Endodermal cell (in vitro differentiated cells): ENCODE measurements at regions not wholly inside any gene's neighbourhood (a gene's known extent, or its start where the extent isn't known, plus 50 kb on each side); places are given as distances from the start of the nearest gene placed in this dataset.
"Not testable (repeated sequence)": the region's sequence is repeated elsewhere in the genome, so short reads cannot be mapped to it uniquely, and the experiment has no call there.

ENCODE experiments used
- DNase-seq: peaks from one replicate; pipeline ENCODE4 v3.0.0-alpha.2; 2017
- H3K27ac ChIP-seq: 2 replicates; pipeline ENCODE4 v1.5.1; 2013; ENCODE audit warnings: mild to moderate bottlenecking, low read depth, low read length, moderate library complexity
- H3K27me3 ChIP-seq: 2 replicates; pipeline ENCODE4 v1.6.1; 2013; ENCODE audit warnings: mild to moderate bottlenecking, low read length, moderate library complexity; ENCODE audit not compliant: insufficient read depth, control insufficient read depth, poor library complexity, severe bottlenecking
- H3K36me3 ChIP-seq: 2 replicates; pipeline ENCODE4 v1.7.0; 2013; ENCODE audit warnings: mild to moderate bottlenecking, low read length, moderate library complexity; ENCODE audit not compliant: control insufficient read depth, insufficient read depth
- H3K4me1 ChIP-seq: one replicate; pipeline ENCODE4 v1.7.0; 2013; ENCODE audit warnings: low read length; ENCODE audit not compliant: control insufficient read depth, insufficient read depth
- H3K4me3 ChIP-seq: 2 replicates; pipeline ENCODE4 v1.5.1; 2013; ENCODE audit warnings: mild to moderate bottlenecking, low read length, moderate library complexity
- H3K9ac ChIP-seq: 2 replicates; pipeline ENCODE4 v1.6.1; 2013; ENCODE audit warnings: mild to moderate bottlenecking, low read length, moderate library complexity; ENCODE audit not compliant: poor library complexity, severe bottlenecking; ENCODE audit errors: extremely low read depth
- H3K9me3 ChIP-seq: 2 replicates; pipeline ENCODE4 v1.6.1; 2013; ENCODE audit warnings: mild to moderate bottlenecking, low read length, moderate library complexity; ENCODE audit not compliant: control insufficient read depth
- H3K27ac Mint-ChIP-seq: 2 replicates; pipeline ENCODE4 v1.8.0; 2020; ENCODE audit warnings: mixed read lengths
- H3K27me3 Mint-ChIP-seq: 2 replicates; pipeline ENCODE4 v1.8.0; 2021; ENCODE audit warnings: mild to moderate bottlenecking, mixed read lengths; ENCODE audit not compliant: insufficient read depth
- H3K36me3 Mint-ChIP-seq: 2 replicates; pipeline ENCODE4 v1.8.0; 2020; ENCODE audit warnings: low read depth, mixed read lengths
- H3K4me1 Mint-ChIP-seq: 2 replicates; pipeline ENCODE4 v1.8.0; 2020; ENCODE audit warnings: mixed read lengths
- H3K4me3 Mint-ChIP-seq: 2 replicates; pipeline ENCODE4 v1.8.0; 2020; ENCODE audit warnings: mild to moderate bottlenecking, moderate library complexity, mixed read lengths
- H3K9me3 Mint-ChIP-seq: 2 replicates; pipeline ENCODE4 v1.8.0; 2020; ENCODE audit warnings: mild to moderate bottlenecking, mixed read lengths
- CTCF ChIP-seq: fragments of 200-600 bp; sonication (generic); conservative IDR thresholded peaks from 2 replicates; pipeline ENCODE4 v1.5.0; 2021; ENCODE audit warnings: antibody characterized with exemption, mild to moderate bottlenecking
- WGBS, 2 experiments: methylation state at CpG; one replicate each; pipeline versions ENCODE4 v1.1.5 to v1.1.7; 2013; ENCODE audit warnings: missing lambda C conversion rate in 2 of 2, mixed read lengths in 1 of 2; ENCODE audit not compliant: insufficient coverage in 1 of 2, insufficient read length in 1 of 2; 5-methylcytosine and 5-hydroxymethylcytosine counted together

- H3K9me3 ChIP-seq: no peaks in the 10 kb centered on the region
- Mint-ChIP-seq H3K9me3 (peaks cover 3% of the 10 kb centered on the region), H3K4me3 (no peak overlapping the region), H3K4me1 (no peaks in the 10 kb centered on the region), H3K27me3 (no peaks in the 10 kb centered on the region), H3K27ac (no peak overlapping the region), H3K36me3 (peaks cover 3% of the 10 kb centered on the region)
- 92 to 97% methylated on average over 7 to 15 of the region's 15 CpGs for WGBS, 2 experiments
- no peak overlapping the region for H3K9ac ChIP-seq
- no peak for DNase-seq
- H3K4me3 ChIP-seq: no peak overlapping the region
- H3K36me3 ChIP-seq: no peaks in the 10 kb centered on the region
- no peak overlapping the region for H3K27ac ChIP-seq
- TF ChIP-seq CTCF: no peak
- H3K27me3 ChIP-seq: no peaks in the 10 kb centered on the region
- no peaks in the 10 kb centered on the region for H3K4me1 ChIP-seq
Measured at GRCh38 chr14:27634056-27634970, 1036.5 kb upstream of the NOVA1 start.

GRCh38 chr14:27640688-27641087 lies 1042.9 kb upstream of the NOVA1 start:
- H3K4me1 ChIP-seq, H3K27ac ChIP-seq, H3K36me3 ChIP-seq, H3K36me3 Mint-ChIP-seq, H3K27me3 Mint-ChIP-seq, H3K4me3 Mint-ChIP-seq, H3K4me3 ChIP-seq, H3K4me1 Mint-ChIP-seq, H3K27ac Mint-ChIP-seq, H3K9ac ChIP-seq, DNase-seq, H3K27me3 ChIP-seq: not testable (repeated sequence)
- peaks cover 15% of the 10 kb centered on the region for H3K9me3 ChIP-seq
- peaks cover 22% of the 10 kb centered on the region for H3K9me3 Mint-ChIP-seq
- 100% methylated on average over 1 of the region's 1 CpG; no CpG with 5 or more reads in 1 of the 2 experiments for WGBS, 2 experiments

GRCh38 chr14:27642251-27642866 lies 1044.5 kb upstream of the NOVA1 start:
- Mint-ChIP-seq H3K27me3 (no peaks in the 10 kb centered on the region), H3K27ac (no peak overlapping the region), H3K36me3 (peaks cover 9% of the 10 kb centered on the region), H3K9me3 (peaks cover 22% of the 10 kb centered on the region), H3K4me1 (no peaks in the 10 kb centered on the region), H3K4me3 (no peak overlapping the region)
- H3K4me1 ChIP-seq: no peaks in the 10 kb centered on the region
- WGBS, 2 experiments: 100% methylated on average over 1 of the region's 1 CpG; no CpG with 5 or more reads in 1 of the 2 experiments
- H3K4me3 ChIP-seq: no peak overlapping the region
- no peak overlapping the region for H3K9ac ChIP-seq
- H3K9me3 ChIP-seq: peaks cover 15% of the 10 kb centered on the region
- H3K27ac ChIP-seq: no peak overlapping the region
- H3K36me3 ChIP-seq: no peaks in the 10 kb centered on the region
- TF ChIP-seq CTCF: no peak
- H3K27me3 ChIP-seq: no peaks in the 10 kb centered on the region
- DNase-seq: no peak
